H1 (cell line): ENCODE measurements at regions not wholly inside any gene's neighbourhood (a gene's known extent, or its start where the extent isn't known, plus 50 kb on each side); places are given as distances from the start of the nearest gene placed in this dataset.

Source experiments
- CTCF ChIA-PET: fragments of 300-600 bp; sonication (Branson Sonifier 250); formaldehyde crosslinking; loops from one replicate; lab custom pipeline; 2021; ENCODE audit not compliant: partially characterized antibody; lab: Charles Lee
- POLR2A ChIA-PET: fragments of 300-600 bp; sonication (Branson Sonifier 250); formaldehyde crosslinking; loops from one replicate; lab custom pipeline; 2021; ENCODE audit warnings: inconsistent platforms; ENCODE audit not compliant: partially characterized antibody; lab: Charles Lee
- DNase-seq, 2 experiments: peaks; one replicate each; pipeline versions ENCODE4 v3.0.0 to v3.0.0-alpha.2; 2010 to 2022; ENCODE audit warnings: low spot score in 2 of 2, low read depth in 1 of 2, mixed read lengths in 1 of 2
- FAIRE-seq: peaks from 2 replicates; lab custom pipeline; 2011; peaks lifted over from hg19 to GRCh38; lab: Jason Lieb, UNC
- H2AFZ ChIP-seq: 2 replicates; pipeline ENCODE4 v1.8.1; 2012; ENCODE audit warnings: low read length, inconsistent platforms
- H2AK5ac ChIP-seq: 2 replicates; pipeline ENCODE4 v1.6.1; 2013; ENCODE audit warnings: low read depth, low read length
- H2BK120ac ChIP-seq: replicated peaks from 2 replicates; pipeline ENCODE3; 2013; ENCODE audit warnings: low read depth, low read length, inconsistent platforms
- H2BK12ac ChIP-seq: 2 replicates; pipeline ENCODE4 v1.6.1; 2013; ENCODE audit warnings: low read depth, low read length
- H2BK15ac ChIP-seq: 2 replicates; pipeline ENCODE4 v1.6.1; 2013; ENCODE audit warnings: low read length
- H2BK20ac ChIP-seq: 2 replicates; pipeline ENCODE4 v1.6.1; 2013; ENCODE audit warnings: low read length
- H2BK5ac ChIP-seq: 2 replicates; pipeline ENCODE4 v1.6.1; 2013; ENCODE audit warnings: low read depth, low read length
- H3K14ac ChIP-seq: 2 replicates; pipeline ENCODE4 v1.6.1; 2013; ENCODE audit warnings: inconsistent platforms; ENCODE audit not compliant: insufficient read length
- H3K18ac ChIP-seq: 2 replicates; pipeline ENCODE4 v1.6.1; 2013; ENCODE audit warnings: low read length; ENCODE audit errors: extremely low read depth
- H3K23ac ChIP-seq: 2 replicates; pipeline ENCODE4 v1.6.1; 2013; ENCODE audit warnings: inconsistent platforms; ENCODE audit not compliant: insufficient read length
- H3K23me2 ChIP-seq: 2 replicates; pipeline ENCODE4 v1.6.1; 2013; ENCODE audit warnings: low read depth, low read length
- H3K27ac ChIP-seq: 2 replicates; pipeline ENCODE4 v1.6.1; 2011; ENCODE audit warnings: low read depth, low read length, inconsistent platforms
- H3K27me3 ChIP-seq, 4 experiments: replicated peaks in 1 of 4; 1 replicate in 1 of 4; 2 replicates in 3 of 4; pipeline versions ENCODE4 v1.6.1 to v1.8.1; 2011 to 2013; ENCODE audit warnings: low read length in 3 of 4, mild to moderate bottlenecking in 3 of 4, inconsistent platforms in 2 of 4, mixed read lengths in 2 of 4, moderate library complexity in 1 of 4; ENCODE audit not compliant: control insufficient read depth in 3 of 4, insufficient read depth in 3 of 4; ENCODE audit errors: extremely low read depth in 1 of 4
- H3K36me3 ChIP-seq, 4 experiments: 2 replicates each; pipeline versions ENCODE4 v1.6.1 to v1.8.1; 2011 to 2013; ENCODE audit warnings: mild to moderate bottlenecking in 4 of 4, low read length in 3 of 4, moderate library complexity in 2 of 4, control low read depth in 1 of 4, inconsistent platforms in 1 of 4; ENCODE audit not compliant: insufficient read depth in 4 of 4, control insufficient read depth in 2 of 4
- H3K4ac ChIP-seq: replicated peaks from 2 replicates; pipeline ENCODE3; 2013; ENCODE audit warnings: low read length, low read depth, mixed read lengths, inconsistent platforms; ENCODE audit not compliant: insufficient read length
- H3K4me1 ChIP-seq, 4 experiments: replicated peaks in 1 of 4; 1 replicate in 1 of 4; 2 replicates in 3 of 4; pipeline versions ENCODE4 v1.6.1 to v1.8.1; 2011 to 2013; ENCODE audit warnings: low read length in 3 of 4, inconsistent platforms in 2 of 4, mixed read lengths in 1 of 4; ENCODE audit not compliant: insufficient read depth in 4 of 4, control insufficient read depth in 3 of 4
- H3K4me2 ChIP-seq, 2 experiments: 2 replicates each; pipeline versions ENCODE4 v1.6.1 to v1.8.1; 2011 to 2013; ENCODE audit warnings: low read depth in 2 of 2, low read length in 2 of 2, control low read depth in 1 of 2, inconsistent platforms in 1 of 2, mild to moderate bottlenecking in 1 of 2; ENCODE audit not compliant: insufficient read depth in 1 of 2
- H3K4me3 ChIP-seq, 4 experiments: fragments of 200-600, 300-600 bp in 1 of 4; sonication (generic), shearing (Covaris generic), sonication (Bioruptor Twin) in 1 of 4; 2 replicates each; pipeline versions ENCODE4 v1.5.1 to v1.8.1; 2011 to 2016; ENCODE audit warnings: low read length in 4 of 4, low read depth in 3 of 4, control low read depth in 2 of 4, inconsistent platforms in 2 of 4, mild to moderate bottlenecking in 2 of 4, mixed read lengths in 1 of 4, moderate library complexity in 1 of 4; ENCODE audit not compliant: insufficient read depth in 2 of 4; ENCODE audit errors: extremely low read depth in 1 of 4
- H3K56ac ChIP-seq: replicated peaks from 2 replicates; pipeline ENCODE3; 2013; ENCODE audit warnings: low read depth, mild to moderate bottlenecking, mixed read lengths, low read length, inconsistent platforms; ENCODE audit not compliant: insufficient read length
- H3K79me1 ChIP-seq: 2 replicates; pipeline ENCODE4 v1.6.1; 2013; ENCODE audit warnings: low read depth, low read length, control low read depth
- H3K79me2 ChIP-seq, 2 experiments: 2 replicates each; pipeline versions ENCODE4 v1.6.1 to v1.8.1; 2012 to 2013; ENCODE audit warnings: low read length in 2 of 2, mild to moderate bottlenecking in 2 of 2, inconsistent platforms in 1 of 2; ENCODE audit not compliant: insufficient read depth in 2 of 2, control insufficient read depth in 1 of 2
- H3K9ac ChIP-seq, 4 experiments: replicated peaks in 1 of 4; 1 replicate in 1 of 4; 2 replicates in 3 of 4; pipeline versions ENCODE4 v1.6.1 to v1.8.1; 2011 to 2013; ENCODE audit warnings: low read depth in 3 of 4, low read length in 3 of 4, control low read depth in 2 of 4, mild to moderate bottlenecking in 2 of 4, moderate library complexity in 2 of 4, inconsistent platforms in 1 of 4; ENCODE audit errors: extremely low read depth in 1 of 4
- H3K9me3 ChIP-seq, 2 experiments: 2 replicates each; pipeline versions ENCODE4 v1.6.1 to v1.8.1; 2012 to 2013; ENCODE audit warnings: mild to moderate bottlenecking in 2 of 2, moderate library complexity in 2 of 2, control low read depth in 1 of 2, inconsistent platforms in 1 of 2, low read depth in 1 of 2, low read length in 1 of 2, mixed read lengths in 1 of 2; ENCODE audit not compliant: insufficient read depth in 2 of 2
- H4K20me1 ChIP-seq, 2 experiments: replicated peaks in 1 of 2; 2 replicates each; pipeline versions ENCODE3 to v1.8.1; 2011 to 2013; ENCODE audit warnings: inconsistent platforms in 2 of 2, low read length in 2 of 2, mild to moderate bottlenecking in 1 of 2; ENCODE audit not compliant: insufficient read depth in 2 of 2, control insufficient read depth in 1 of 2
- H4K5ac ChIP-seq: 2 replicates; pipeline ENCODE4 v1.6.1; 2013; ENCODE audit warnings: low read length, low read depth, mixed read lengths, inconsistent platforms; ENCODE audit not compliant: insufficient read length
- H4K8ac ChIP-seq: 2 replicates; pipeline ENCODE4 v1.8.0; 2013; ENCODE audit warnings: mild to moderate bottlenecking, moderate library complexity, low read length, inconsistent platforms; ENCODE audit not compliant: insufficient read depth; ENCODE audit errors: extremely low read depth
- H4K91ac ChIP-seq: replicated peaks from 2 replicates; pipeline ENCODE3; 2013; ENCODE audit warnings: low read length, mixed read lengths, inconsistent platforms; ENCODE audit not compliant: insufficient read length
- CHD2 ChIP-seq: IDR thresholded peaks from 2 replicates; pipeline ENCODE4 v1.6.1; 2012; ENCODE audit warnings: low read length, improper control_type of control experiment
- EZH2 ChIP-seq: fragments of 200-600 bp; sonication (generic); IDR thresholded peaks from 2 replicates; pipeline ENCODE4 v1.7.1; 2012; ENCODE audit warnings: low read depth, mild to moderate bottlenecking, moderate library complexity, low read length, inconsistent platforms; ENCODE audit not compliant: severe bottlenecking
- FOSL1 ChIP-seq: IDR thresholded peaks from 2 replicates; pipeline ENCODE4 v1.6.1; 2011; ENCODE audit warnings: mild to moderate bottlenecking, low read depth, low read length, moderate library complexity; ENCODE audit not compliant: insufficient read depth
- GTF2F1 ChIP-seq: IDR thresholded peaks from 2 replicates; pipeline ENCODE4 v1.6.1; 2012; ENCODE audit warnings: low read depth, low read length, improper control_type of control experiment, borderline replicate concordance
- PHF8 ChIP-seq: fragments of 200-600 bp; sonication (generic); conservative IDR thresholded peaks from 2 replicates; pipeline ENCODE4 v1.7.1; 2012; ENCODE audit warnings: low read depth, mild to moderate bottlenecking, inconsistent platforms, low read length, moderate library complexity
- POU5F1 ChIP-seq: IDR thresholded peaks from 2 replicates; pipeline ENCODE4 v1.6.1; 2011; ENCODE audit warnings: low read depth, mild to moderate bottlenecking, low read length, moderate library complexity
- RAD21 ChIP-seq, 2 experiments: IDR thresholded peaks in 1 of 2; conservative IDR thresholded peaks in 1 of 2; 2 replicates each; pipeline ENCODE4 v1.6.1; 2011; ENCODE audit warnings: low read depth in 2 of 2, low read length in 2 of 2, improper control_type of control experiment in 1 of 2, inconsistent platforms in 1 of 2, mild to moderate bottlenecking in 1 of 2, moderate library complexity in 1 of 2
- RNF2 ChIP-seq: fragments of 200-900, 300-1000 bp; sonication (generic); IDR thresholded peaks from 2 replicates; pipeline ENCODE4 v1.7.1; 2016; ENCODE audit warnings: borderline replicate concordance, low read depth, mild to moderate bottlenecking, antibody characterized with exemption, low read length; ENCODE audit not compliant: poor library complexity, severe bottlenecking; ENCODE audit errors: missing control alignments
- TAF1 ChIP-seq: IDR thresholded peaks from 2 replicates; pipeline ENCODE4 v1.6.1; 2011; ENCODE audit warnings: mild to moderate bottlenecking, low read depth, low read length
- TBP ChIP-seq: IDR thresholded peaks from 2 replicates; pipeline ENCODE4 v1.6.1; 2011; ENCODE audit warnings: low read depth, low read length, improper control_type of control experiment
- YY1 ChIP-seq: IDR thresholded peaks from 2 replicates; pipeline ENCODE4 v1.6.1; 2011; ENCODE audit warnings: low read depth, mild to moderate bottlenecking, low read length
- WGBS, 2 experiments: shearing (Covaris generic) in 1 of 2; methylation state at CpG; one replicate each; pipeline versions ENCODE4 v1.1.6 to v1.1.7; 2013 to 2015; ENCODE audit warnings: low lambda C conversion rate in 2 of 2, mixed read lengths in 2 of 2, inconsistent platforms in 1 of 2, low coverage in 1 of 2, missing lambda C conversion rate in 1 of 2; ENCODE audit not compliant: insufficient replicate concordance in 2 of 2, insufficient coverage in 1 of 2, insufficient read length in 1 of 2; ENCODE audit errors: extremely low coverage in 1 of 2, missing lambda C conversion rate in 1 of 2; 5-methylcytosine and 5-hydroxymethylcytosine counted together
- TF ChIP-seq, protein P1 (sequence below): IDR thresholded peaks from 2 replicates; pipeline ENCODE4 v1.6.1; 2011; ENCODE audit warnings: low read depth, mild to moderate bottlenecking, low read length; ENCODE audit not compliant: insufficient read depth

GRCh38 chr14:57061009-57061711, 207.5 kb downstream of the EXOC5 start:
- no peaks in the 10 kb centered on the region for H3K9me3 ChIP-seq
- no peak overlapping the region for H2BK5ac ChIP-seq
- H3K4me1 ChIP-seq, result peaks cover 2 to 13% (median 4%) of the 10 kb centered on the region in 4 experiments; a peak in 5 of 7 replicates
- ChIA-PET POLR2A (interaction anchor here (0.6 kb wide), 1 partner anchor 943 kb away, joined by 3 read pairs; no protein-coding TSS in a partner anchor), CTCF (interaction anchor here (0.9 to 2.3 kb wide), 8 partner anchors 9 to 259 kb away, joined by 3 to 9 read pairs (median 3); no protein-coding TSS in a partner anchor)
- no peak overlapping the region for H4K8ac ChIP-seq
- no peak overlapping the region for H3K9ac ChIP-seq
- no peak overlapping the region for H2BK15ac ChIP-seq
- H3K56ac ChIP-seq, result no peak overlapping the region
- no peak overlapping the region for H3K14ac ChIP-seq
- H3K23ac ChIP-seq, result no peak overlapping the region
- H4K91ac ChIP-seq, result no peak overlapping the region
- H3K18ac ChIP-seq, result no peak overlapping the region
- DNase-seq (no peak), FAIRE-seq (no peak)
- no peaks in the 10 kb centered on the region for H4K20me1 ChIP-seq
- no peaks in the 10 kb centered on the region for H3K79me2 ChIP-seq
- no peak overlapping the region for H2BK12ac ChIP-seq
- no peak overlapping the region for H2BK20ac ChIP-seq
- H3K79me1 ChIP-seq, result no peaks in the 10 kb centered on the region
- no peaks in the 10 kb centered on the region for H3K36me3 ChIP-seq
- WGBS, 2 experiments, result 87% methylated on average over 5 of the region's 5 CpGs; no CpG with 5 or more reads in 1 of the 2 experiments
- H2AK5ac ChIP-seq, result no peak overlapping the region
- H3K4me2 ChIP-seq, result no peak overlapping the region
- H3K27me3 ChIP-seq, result no peaks in the 10 kb centered on the region
- H3K4me3 ChIP-seq, result no peak overlapping the region
- no peaks in the 10 kb centered on the region for H3K23me2 ChIP-seq
- H4K5ac ChIP-seq, result no peak overlapping the region
- no peak overlapping the region for H3K27ac ChIP-seq
- no peak overlapping the region for H3K4ac ChIP-seq
- no peak overlapping the region for H2BK120ac ChIP-seq
- H2AFZ ChIP-seq, result no peak overlapping the region
- no peak for TF ChIP-seq CHD2
- TF ChIP-seq FOSL1, result no peak
- no peak for TF ChIP-seq TAF1
- TF ChIP-seq RNF2, result no peak
- no peak for TF ChIP-seq GTF2F1
- TF ChIP-seq, protein P1, sequence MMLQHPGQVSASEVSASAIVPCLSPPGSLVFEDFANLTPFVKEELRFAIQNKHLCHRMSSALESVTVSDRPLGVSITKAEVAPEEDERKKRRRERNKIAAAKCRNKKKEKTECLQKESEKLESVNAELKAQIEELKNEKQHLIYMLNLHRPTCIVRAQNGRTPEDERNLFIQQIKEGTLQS, result no peak
- TF ChIP-seq POU5F1, result no peak
- TF ChIP-seq TBP, result no peak
- no peak for TF ChIP-seq PHF8
- TF ChIP-seq EZH2, result no peak
- no peak for TF ChIP-seq RAD21 (IDR thresholded peaks at IDR 0.05 in 1 of 2, conservative IDR thresholded peaks at IDR 0.05 in 1 of 2; ENCODE audit: low read depth in 2 of 2, low read length in 2 of 2)
- TF ChIP-seq YY1, result no peak
